Kidney tubule cell (primary cell): ENCODE measurements at regions not wholly inside any gene's neighbourhood (a gene's known extent, or its start where the extent isn't known, plus 50 kb on each side); places are given as distances from the start of the nearest gene placed in this dataset.

Experiments
- DNase-seq: peaks from one replicate; pipeline ENCODE4 v3.0.0-alpha.2; 2018; ENCODE audit warnings: low spot score

DNA sequence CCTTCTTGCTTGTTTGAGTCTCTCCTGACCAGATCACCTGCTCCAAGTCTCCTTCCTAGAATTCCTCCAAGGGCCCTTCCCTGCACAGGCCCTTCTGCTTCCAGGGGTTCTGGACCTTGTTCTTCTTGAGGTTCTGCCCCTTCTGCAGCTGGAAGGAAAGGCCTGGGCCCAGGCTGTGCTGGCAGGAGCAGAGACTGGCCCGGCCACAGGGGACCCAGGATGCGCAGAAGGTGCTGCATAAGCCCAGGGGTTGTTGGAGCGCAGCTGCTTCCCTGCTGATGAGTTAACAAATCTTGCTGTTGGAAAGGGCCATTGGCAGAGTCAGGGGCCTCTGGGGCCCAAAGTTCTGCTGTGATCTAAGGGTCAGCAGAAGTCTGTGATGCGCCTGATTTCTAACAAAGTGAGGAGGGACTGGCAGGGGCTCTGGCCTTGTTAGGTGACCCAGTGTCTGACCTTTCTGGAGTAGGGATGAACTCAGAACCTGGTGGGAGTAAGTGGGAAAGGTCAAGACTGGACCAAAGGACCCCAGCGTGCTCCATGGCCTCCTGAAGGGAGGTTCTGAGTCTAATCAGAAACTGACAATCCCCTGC, 509.8 kb downstream of the PTPRU start:
- no peak for DNase-seq

DNA sequence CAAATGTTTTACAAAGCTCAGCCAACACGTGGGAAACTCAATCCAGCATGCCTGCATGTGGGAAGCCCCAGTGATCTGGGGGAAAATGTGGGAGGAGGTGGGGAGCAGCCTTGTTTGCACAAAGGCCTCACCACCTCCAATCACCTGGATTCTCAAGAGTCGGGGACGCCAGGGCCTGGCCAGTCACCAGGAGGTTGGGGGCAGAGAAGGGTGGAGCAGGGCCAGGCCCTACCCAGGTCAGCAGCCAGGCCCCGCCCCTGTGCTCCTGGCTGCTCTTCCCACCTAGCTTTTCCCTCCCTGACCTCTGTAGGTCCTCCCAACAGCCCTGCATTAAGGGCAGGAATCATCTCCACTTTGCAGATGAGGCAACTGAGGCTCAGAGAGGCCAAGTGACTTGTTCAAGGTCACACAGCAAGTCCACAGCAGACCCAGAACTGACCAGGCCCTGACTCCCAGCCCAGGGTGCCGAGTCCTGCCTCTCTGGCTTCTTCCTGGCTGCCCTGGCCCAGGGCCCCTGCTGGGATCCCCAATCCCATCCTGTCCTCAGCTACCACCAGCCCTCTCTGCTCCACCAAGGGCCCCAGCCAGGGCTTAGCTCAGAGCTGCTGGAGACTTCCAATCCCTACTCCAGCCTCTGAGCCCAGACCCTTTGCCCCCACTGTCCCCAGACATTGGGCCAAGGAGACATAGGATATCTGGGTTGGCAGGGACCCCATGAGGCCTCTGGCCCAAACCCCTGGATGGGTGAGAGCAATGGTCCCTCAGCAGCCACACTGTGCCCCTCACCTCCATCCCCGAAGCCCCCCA, 508.6 kb downstream of the PTPRU start:
- DNase-seq = no peak

DNA sequence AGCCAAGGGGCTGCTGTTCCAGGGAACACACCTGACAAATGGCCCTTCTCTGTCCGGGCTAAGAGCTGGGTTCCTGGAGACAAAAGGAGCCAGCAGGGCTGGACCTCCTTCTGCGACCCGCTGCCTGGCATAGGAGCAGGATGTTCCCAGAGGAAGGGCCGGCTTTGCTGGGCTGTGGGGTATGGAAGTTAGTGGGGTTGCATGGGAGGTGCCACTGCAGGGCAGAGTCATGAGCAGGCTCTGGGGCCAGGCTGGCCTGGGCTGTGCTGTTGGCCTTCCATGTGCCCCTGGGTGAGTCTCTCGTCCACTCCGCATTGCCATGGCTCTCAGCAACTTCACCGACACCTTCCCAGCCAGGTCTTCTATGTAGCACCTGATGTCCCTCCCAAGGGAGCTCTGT, 507.6 kb downstream of the PTPRU start:
- DNase-seq = no peak

DNA sequence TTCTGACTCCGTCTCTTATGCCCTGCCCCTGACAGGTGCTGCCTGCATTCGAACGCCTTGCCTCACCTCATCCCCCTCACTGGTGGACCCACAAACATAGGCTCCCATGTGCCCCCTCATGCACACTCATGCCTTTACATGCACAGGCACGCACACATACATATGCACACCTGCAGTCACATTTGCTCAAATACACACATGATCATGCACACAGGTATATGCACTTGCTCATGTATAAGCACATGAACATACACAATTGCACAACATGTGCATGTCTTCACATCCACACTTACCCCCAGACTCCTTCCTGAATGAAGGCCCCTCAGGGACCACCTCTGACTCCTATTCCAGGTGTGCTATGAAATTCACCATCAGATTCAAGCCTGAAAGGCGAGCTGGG, 506.9 kb downstream of the PTPRU start:
- DNase-seq = no peak

DNA sequence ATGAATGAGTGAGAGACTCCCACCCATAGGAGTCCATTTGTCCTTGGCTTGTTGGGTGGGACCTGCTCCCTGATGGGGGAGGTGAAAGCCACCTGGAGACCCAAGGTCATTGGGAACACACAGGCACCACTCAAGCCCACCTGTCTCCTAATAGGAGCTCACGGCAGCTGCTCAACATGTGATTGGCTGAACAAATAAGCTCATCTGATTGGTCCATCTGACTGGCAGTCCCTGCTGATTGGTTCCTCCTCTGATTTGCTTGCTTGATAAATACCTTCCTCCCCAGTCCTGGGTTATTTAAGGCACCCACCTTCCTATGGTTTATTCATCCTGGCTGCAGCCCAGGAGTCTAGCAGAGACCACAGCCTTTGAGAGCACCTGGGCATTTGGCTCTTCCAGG, 502.9 kb downstream of the PTPRU start:
- no peak for DNase-seq

DNA sequence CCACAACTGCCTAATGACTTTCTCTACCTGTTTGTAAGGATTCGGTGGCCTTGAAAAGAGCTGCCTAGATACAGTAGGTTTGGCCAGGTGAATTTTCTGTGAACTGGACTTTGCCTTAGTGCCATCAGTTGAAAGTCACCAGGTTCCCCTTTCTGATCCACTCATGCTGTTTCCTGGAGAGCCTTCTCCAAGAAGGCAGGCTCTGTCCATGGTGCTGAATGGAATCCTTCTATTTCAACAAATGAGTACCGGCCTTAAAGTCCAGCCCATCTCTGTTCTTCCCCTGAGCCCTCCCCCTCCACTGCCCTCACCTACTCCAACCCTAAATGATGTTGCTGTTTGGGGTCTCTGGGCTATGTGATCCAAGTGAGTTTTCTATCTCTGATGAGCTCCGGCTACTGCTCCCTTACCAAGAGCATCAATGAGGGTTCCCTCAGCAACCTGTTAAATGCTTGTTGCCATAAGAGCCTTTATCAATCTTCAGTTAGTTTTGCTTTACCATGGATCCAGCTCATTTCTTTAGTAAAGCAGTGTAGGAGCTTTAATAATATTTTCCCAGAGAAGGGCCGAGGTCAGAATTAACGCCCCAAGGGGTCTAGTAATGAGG, 500.4 kb downstream of the PTPRU start:
- DNase-seq = peak; percentile 48

GRCh38 chr1:29732453-29732852, 496.1 kb downstream of the PTPRU start:
- no peak for DNase-seq

GRCh38 chr1:29730623-29731022, 494.3 kb downstream of the PTPRU start:
- no peak for DNase-seq

DNA sequence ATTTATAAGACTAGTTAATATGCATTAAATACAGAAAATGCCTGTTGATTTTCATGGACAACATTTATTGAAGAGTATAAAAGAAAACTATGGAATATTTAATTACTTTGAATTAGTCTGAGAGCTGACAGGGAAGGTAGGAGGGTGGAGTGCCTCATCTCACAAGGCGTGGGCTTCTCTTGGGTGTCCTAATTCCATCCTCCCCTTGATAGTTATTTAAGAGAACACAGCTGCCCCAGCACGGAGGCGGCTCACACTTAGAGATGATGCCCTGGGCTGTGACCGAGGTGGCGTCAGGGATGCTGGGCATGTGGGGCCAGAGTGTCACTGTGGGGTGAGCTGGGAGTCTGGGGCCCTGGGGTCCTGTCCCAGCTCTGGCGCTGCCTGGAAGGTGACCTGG, 493.0 kb downstream of the PTPRU start:
- DNase-seq = no peak

DNA sequence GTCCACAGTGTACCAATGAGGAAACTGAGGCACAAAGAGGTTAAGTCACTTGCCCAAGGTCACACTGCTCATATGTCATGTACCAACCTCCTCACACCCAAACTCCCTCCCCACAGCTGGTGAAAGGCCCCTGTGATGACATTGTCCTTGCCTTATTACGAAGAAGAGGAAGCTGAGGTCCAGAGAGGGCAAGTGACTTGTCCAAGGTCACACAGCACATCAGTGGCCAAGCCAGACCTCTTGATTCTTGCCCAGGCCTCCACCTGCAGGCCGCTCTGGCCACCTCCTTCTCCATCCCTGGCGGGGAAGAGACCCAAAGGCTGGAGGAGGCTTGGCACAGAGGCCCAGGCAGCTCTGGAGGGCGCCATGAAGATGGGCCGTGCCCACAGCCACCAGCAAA, 492.4 kb downstream of the PTPRU start:
- DNase-seq = no peak

- no peak for DNase-seq
Measured at GRCh38 chr1:29725262-29725661, 488.9 kb downstream of the PTPRU start.

DNA sequence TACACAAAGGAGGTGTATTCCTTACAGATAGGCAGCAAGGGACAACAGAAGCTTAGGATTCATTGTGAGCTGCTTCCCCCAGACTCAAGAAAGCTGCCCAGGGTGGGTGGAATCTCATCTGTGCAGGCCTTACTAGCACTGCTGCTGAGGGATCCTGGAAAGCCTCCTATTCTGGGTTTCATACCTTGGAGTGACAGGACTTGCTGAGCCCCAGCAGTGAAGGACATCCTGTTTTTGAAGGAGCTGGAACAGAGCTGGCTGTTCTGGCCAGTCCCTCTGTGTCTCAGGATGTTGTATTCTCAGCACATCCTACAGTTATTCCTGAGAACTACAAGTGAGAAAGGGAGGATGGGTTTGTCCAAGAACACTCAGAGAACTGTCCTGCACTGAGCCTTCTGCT, 486.3 kb downstream of the PTPRU start:
- DNase-seq = no peak

DNA sequence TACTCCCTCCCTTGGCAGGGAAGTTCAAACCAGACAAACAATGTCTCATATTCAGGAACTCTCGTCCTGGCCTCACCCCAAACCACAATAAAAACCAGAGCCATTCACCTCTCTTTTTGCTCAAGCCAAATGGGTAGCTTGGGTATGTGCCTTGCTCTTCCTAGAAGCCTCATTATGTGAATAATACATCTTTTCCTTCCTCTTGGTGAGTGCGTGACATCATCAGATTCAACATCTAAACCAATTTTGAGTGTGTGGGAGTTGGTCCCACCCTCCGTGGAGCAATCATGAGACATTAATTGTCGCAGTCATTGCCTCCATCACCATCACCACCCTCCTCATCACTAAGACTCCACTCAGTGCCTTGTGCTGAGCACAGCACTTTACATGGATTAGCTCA, 482.9 kb downstream of the PTPRU start:
- peak; percentile 80 for DNase-seq

- no peak for DNase-seq
Measured at GRCh38 chr1:29718791-29719190, 482.5 kb downstream of the PTPRU start.

DNA sequence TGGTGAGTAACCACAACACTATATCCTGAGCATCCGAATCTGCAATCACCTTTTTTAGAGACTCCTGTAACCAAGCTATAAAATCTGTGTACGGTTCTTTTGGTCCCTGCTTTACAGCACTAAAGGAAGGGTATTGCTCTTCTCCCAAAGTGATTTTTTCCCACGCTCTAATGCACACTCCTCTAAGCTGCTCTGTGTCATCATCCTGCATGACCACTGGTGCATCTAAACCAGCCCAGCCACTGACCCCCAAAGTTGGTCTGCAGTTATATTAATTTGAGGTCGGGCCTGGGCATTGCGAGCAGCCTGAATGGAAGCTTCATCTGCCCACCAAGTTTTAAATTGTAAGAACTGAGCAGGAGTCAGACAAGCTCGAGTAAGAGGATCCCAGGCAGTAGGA, 480.0 kb downstream of the PTPRU start:
- peak; percentile 60 for DNase-seq

DNA sequence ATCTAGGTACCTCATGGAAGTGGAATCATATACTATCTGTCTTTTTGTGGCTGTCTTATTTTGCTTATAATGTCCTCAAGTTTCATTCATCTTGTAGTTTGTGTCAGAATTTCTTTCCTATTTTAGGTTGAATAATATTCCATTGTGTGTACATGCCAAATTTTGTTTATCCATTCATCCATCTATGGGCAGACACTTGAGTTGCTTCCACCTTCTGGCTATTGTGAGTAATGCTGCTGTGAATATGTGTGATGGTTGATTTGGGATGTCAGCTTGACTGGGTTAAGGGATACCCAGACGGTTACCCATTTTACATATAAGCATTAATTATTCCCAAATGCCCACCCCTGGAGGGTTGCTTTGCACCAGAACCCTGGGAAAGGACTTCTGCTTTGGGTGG, 477.5 kb downstream of the PTPRU start:
- DNase-seq = no peak

GRCh38 chr1:29712801-29713200, 476.5 kb downstream of the PTPRU start:
- DNase-seq = no peak

- DNase-seq = no peak
Measured at GRCh38 chr1:29712284-29712651, 475.9 kb downstream of the PTPRU start.

GRCh38 chr1:29711582-29712283, 475.4 kb downstream of the PTPRU start:
- peak; percentile 92 for DNase-seq

DNA sequence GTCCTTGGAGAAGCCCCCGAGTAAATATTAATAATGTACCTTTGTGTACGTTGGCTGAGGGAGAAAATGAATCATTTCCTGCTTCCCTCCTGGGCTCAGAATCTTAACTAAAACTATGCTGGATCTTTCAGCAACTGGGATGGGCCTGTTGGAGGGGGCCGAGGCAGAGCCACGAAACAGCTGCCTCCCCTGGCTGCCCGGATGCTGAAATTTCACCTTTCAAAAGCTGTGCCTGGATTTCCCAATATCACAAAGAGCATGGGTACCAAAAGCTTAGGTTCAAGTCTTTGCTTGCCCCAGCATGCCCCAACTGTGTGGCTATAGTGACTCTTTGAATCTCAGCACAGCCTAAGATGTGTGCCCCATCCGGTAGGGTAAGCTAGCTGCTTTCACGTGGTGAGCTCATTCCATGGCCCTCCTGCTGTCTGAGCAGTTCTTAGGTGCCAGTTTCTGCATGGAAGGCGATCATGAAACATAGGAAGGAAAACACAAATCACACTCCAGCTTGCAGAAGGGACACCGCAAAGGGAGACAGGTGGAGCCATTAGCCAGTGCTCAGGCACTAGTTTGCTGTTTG, 473.5 kb downstream of the PTPRU start:
- DNase-seq = peak; percentile 76

DNA sequence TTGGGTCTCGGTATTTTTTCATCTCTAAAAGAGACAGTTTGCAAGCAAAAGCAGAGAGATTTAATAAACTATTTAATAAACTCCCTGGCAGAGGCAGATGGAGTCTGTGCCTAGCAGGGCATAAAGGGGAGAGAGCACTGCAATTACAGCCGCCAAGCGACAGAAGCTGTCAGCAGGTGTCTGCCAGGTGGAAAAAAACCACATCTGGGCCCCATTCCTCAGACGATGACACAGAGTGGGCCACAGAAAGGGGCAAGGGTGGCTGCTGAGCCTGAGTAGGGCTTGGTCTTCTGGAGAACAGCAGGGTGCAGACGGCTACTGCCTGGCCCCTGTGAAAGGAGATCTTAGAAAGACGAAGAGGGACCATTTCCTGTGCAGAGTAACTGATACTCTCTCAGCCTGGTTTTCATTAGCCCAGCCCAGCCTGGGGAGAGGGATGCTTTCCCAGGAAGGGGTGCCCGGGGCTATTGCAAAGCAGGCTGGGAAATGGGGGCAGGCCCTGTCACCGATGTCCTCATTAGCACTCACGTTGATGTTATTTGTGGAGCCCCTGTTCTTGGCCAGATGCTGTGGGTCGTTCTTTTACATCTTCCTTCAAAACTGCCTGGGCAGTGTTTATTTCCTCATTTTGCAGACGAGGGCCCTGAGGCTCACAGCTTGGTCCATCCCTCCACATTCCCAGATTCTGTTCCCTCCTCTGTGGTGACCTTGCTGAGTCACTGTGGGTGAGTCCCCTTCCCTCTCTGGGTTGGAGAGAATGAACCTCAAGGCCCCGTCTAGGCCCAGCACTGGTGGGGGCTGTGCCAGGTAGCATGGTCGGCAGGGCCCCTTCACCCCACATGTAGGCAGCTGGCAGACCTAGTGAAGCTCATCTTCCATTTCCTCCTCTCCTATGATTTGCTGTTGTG, 472.7 kb downstream of the PTPRU start:
- peak; percentile 95 for DNase-seq

DNA sequence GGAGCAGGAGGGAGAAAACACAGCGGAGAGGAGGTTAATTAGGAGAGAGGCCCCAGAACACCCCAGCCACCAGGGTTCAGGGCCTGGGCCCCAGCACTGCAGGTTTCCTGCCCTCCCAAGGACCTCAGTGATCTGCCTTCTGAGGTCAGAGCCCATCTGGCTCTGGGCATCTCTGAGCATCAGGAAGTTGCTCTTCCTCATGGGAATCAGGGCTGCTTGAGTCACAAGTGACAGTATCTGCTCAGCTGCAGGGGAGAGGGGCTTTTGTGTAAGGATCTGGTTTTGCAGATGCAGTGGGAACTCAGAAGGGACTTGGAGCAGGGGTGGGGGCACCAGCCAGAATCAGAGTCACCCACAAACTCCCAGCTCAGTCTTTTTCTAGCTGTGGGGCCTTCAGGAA, 472.1 kb downstream of the PTPRU start:
- peak; percentile 63 for DNase-seq
